Hypothalamus (tissue), 51 donors: ENCODE measurements at regions not wholly inside any gene's neighbourhood (a gene's known extent, or its start where the extent isn't known, plus 50 kb on each side); places are given as distances from the start of the nearest gene placed in this dataset.

Experiments used
- DNase-seq, 51 donors: peaks; one replicate each; lab custom pipeline; 2025; lab: John Stamatoyannopoulos, UW

- DNase-seq = no peak
Observed at GRCh38 chr1:222370913-222371675, 176.8 kb downstream of the HHIPL2 start.

GRCh38 chr1:222370081-222370912 lies 177.6 kb downstream of the HHIPL2 start:
- no peak for DNase-seq

GRCh38 chr1:222369148-222369547 lies 178.8 kb downstream of the HHIPL2 start:
- no peak for DNase-seq

- no peak for DNase-seq
Observed at GRCh38 chr1:222358100-222358499, 189.8 kb downstream of the HHIPL2 start.

GRCh38 chr1:222357252-222357651 lies 190.7 kb downstream of the HHIPL2 start:
- no peak for DNase-seq

- no peak for DNase-seq
Observed at GRCh38 chr1:222347627-222348026, 200.3 kb downstream of the HHIPL2 start.

- no peak for DNase-seq
Observed at GRCh38 chr1:222346955-222347354, 200.9 kb downstream of the HHIPL2 start.

GRCh38 chr1:222339376-222339947 lies 208.4 kb downstream of the HHIPL2 start:
- no peak for DNase-seq

GRCh38 chr1:222335586-222335985 lies 212.3 kb downstream of the HHIPL2 start:
- no peak for DNase-seq

- DNase-seq = no peak
Observed at GRCh38 chr1:222334026-222334680, 213.8 kb downstream of the HHIPL2 start.

GRCh38 chr1:222331765-222332164 lies 216.1 kb downstream of the HHIPL2 start:
- DNase-seq = no peak

GRCh38 chr1:222331340-222331739 lies 216.6 kb downstream of the HHIPL2 start:
- no peak for DNase-seq

- DNase-seq = no peak
Observed at GRCh38 chr1:222329493-222330045, 218.3 kb downstream of the HHIPL2 start.

GRCh38 chr1:222326710-222327036 lies 221.2 kb downstream of the HHIPL2 start:
- no peak for DNase-seq

- DNase-seq = no peak
Observed at GRCh38 chr1:222326006-222326709, 221.7 kb downstream of the HHIPL2 start.

- no peak for DNase-seq
Observed at GRCh38 chr1:222325506-222325905, 222.4 kb downstream of the HHIPL2 start.

- DNase-seq = no peak
Observed at GRCh38 chr1:222314839-222315238, 233.1 kb downstream of the HHIPL2 start.

GRCh38 chr1:222310836-222311235 lies 237.1 kb downstream of the HHIPL2 start:
- DNase-seq = peak in 28 of 51 donors; percentile 1 to 53 (median 16)

- DNase-seq = no peak
Observed at GRCh38 chr1:222307621-222308020, 240.3 kb downstream of the HHIPL2 start.

- DNase-seq = no peak
Observed at GRCh38 chr1:222306512-222306911, 241.4 kb downstream of the HHIPL2 start.
